ENCODE measurements at regions not wholly inside any gene's neighbourhood (a gene's known extent, or its start where the extent isn't known, plus 50 kb on each side); places are given as distances from the start of the nearest gene placed in this dataset.

- no peaks in the 10 kb centered on the region for H3K27me3 ChIP-seq (ENCODE audit: insufficient read depth, poor library complexity, severe bottlenecking)
- no peak overlapping the region for H3K27ac ChIP-seq (replicated peaks)
- no peak for DNase-seq (ENCODE audit: low read depth in 1 of 2, low spot score in 1 of 2)
- H3K4me3 ChIP-seq (replicated peaks; ENCODE audit: insufficient read depth, low read length), result no peak overlapping the region
- TF ChIP-seq REST (IDR thresholded peaks at IDR 0.05; ENCODE audit: insufficient replicate concordance, low read depth) (no peak), CTCF (IDR thresholded peaks at IDR 0.05; ENCODE audit: insufficient read depth, low read length) (no peak), GABPA (IDR thresholded peaks at IDR 0.05; ENCODE audit: low read depth) (no peak), SPI1 (IDR thresholded peaks at IDR 0.05; ENCODE audit: borderline replicate concordance, low read depth) (no peak), POLR2AphosphoS5 (IDR thresholded peaks at IDR 0.05; ENCODE audit: low read depth) (no peak)
Measured at GRCh38 chr4:155450676-155451075, 73.9 kb upstream of the MAP9 start.

GRCh38 chr4:155445306-155445705 is 68.5 kb upstream of the MAP9 start:
- no peak overlapping the region for H3K4me3 ChIP-seq (replicated peaks; ENCODE audit: insufficient read depth, low read length)
- no peak for DNase-seq (ENCODE audit: low read depth in 1 of 2, low spot score in 1 of 2)
- no peaks in the 10 kb centered on the region for H3K27me3 ChIP-seq (ENCODE audit: insufficient read depth, poor library complexity, severe bottlenecking)
- TF ChIP-seq CTCF (IDR thresholded peaks at IDR 0.05; ENCODE audit: insufficient read depth, low read length) (no peak), REST (IDR thresholded peaks at IDR 0.05; ENCODE audit: insufficient replicate concordance, low read depth) (no peak), GABPA (IDR thresholded peaks at IDR 0.05; ENCODE audit: low read depth) (no peak), POLR2AphosphoS5 (IDR thresholded peaks at IDR 0.05; ENCODE audit: low read depth) (no peak), SPI1 (IDR thresholded peaks at IDR 0.05; ENCODE audit: borderline replicate concordance, low read depth) (no peak)
- no peak overlapping the region for H3K27ac ChIP-seq (replicated peaks)

- Histone ChIP-seq H3K27ac (replicated peaks) (no peak overlapping the region), H3K4me3 (replicated peaks; ENCODE audit: insufficient read depth, low read length) (no peak overlapping the region), H3K27me3 (ENCODE audit: insufficient read depth, poor library complexity, severe bottlenecking) (no peaks in the 10 kb centered on the region)
- DNase-seq (ENCODE audit: low read depth in 1 of 2, low spot score in 1 of 2), result no peak
- TF ChIP-seq CTCF (IDR thresholded peaks at IDR 0.05; ENCODE audit: insufficient read depth, low read length) (no peak), REST (IDR thresholded peaks at IDR 0.05; ENCODE audit: insufficient replicate concordance, low read depth) (no peak), SPI1 (IDR thresholded peaks at IDR 0.05; ENCODE audit: borderline replicate concordance, low read depth) (no peak), POLR2AphosphoS5 (IDR thresholded peaks at IDR 0.05; ENCODE audit: low read depth) (no peak), GABPA (IDR thresholded peaks at IDR 0.05; ENCODE audit: low read depth) (no peak)
Measured at GRCh38 chr4:155444721-155445120, 68.0 kb upstream of the MAP9 start.
